Thoracic aorta (tissue), 2 donors: ENCODE measurements at regions not wholly inside any gene's neighbourhood (a gene's known extent, or its start where the extent isn't known, plus 50 kb on each side); places are given as distances from the start of the nearest gene placed in this dataset.
"Not testable (repeated sequence)": the region's sequence is repeated elsewhere in the genome, so short reads cannot be mapped to it uniquely, and the experiment has no call there.

Experiments used
- ATAC-seq: fragments of 150-250 bp; one replicate; pipeline ENCODE4 v1.8.0; 2017; ENCODE audit warnings: low read depth; ENCODE audit not compliant: insufficient number of reproducible peaks, low FRiP score
- DNase-seq: peaks from one replicate; pipeline ENCODE4 v3.0.0-alpha.2; 2020; ENCODE audit warnings: low spot score
- H3K27ac ChIP-seq, 2 donors: fragments of 200-600 bp; sonication (generic); 1 replicate in 1 of 2; 2 replicates in 1 of 2; pipeline ENCODE4 v1.5.1; 2016; ENCODE audit warnings: mild to moderate bottlenecking in 2 of 2, moderate library complexity in 2 of 2
- H3K27me3 ChIP-seq: fragments of 200-600 bp; sonication (generic); replicated peaks from 2 replicates; pipeline ENCODE4 v1.6.0; 2016; ENCODE audit warnings: mild to moderate bottlenecking; ENCODE audit not compliant: insufficient read depth
- H3K36me3 ChIP-seq: fragments of 200-600 bp; sonication (generic); one replicate; pipeline ENCODE4 v1.5.1; 2016
- H3K4me1 ChIP-seq, 2 donors: fragments of 200-600 bp; sonication (generic); 1 replicate in 1 of 2; 2 replicates in 1 of 2; pipeline versions ENCODE4 v1.5.1 to v1.6.0; 2016; ENCODE audit warnings: low read depth in 2 of 2, mild to moderate bottlenecking in 1 of 2; ENCODE audit not compliant: control insufficient read depth in 1 of 2
- H3K4me3 ChIP-seq: fragments of 200-600 bp; sonication (generic); 2 replicates; pipeline ENCODE4 v1.5.1; 2016; ENCODE audit warnings: mild to moderate bottlenecking
- H3K9me3 ChIP-seq: fragments of 200-600 bp; sonication (generic); 2 replicates; pipeline ENCODE4 v1.5.1; 2016
- CTCF ChIP-seq: fragments of 200-600 bp; sonication (generic); IDR thresholded peaks from one replicate; pipeline ENCODE4 v1.5.1; 2019; ENCODE audit warnings: antibody characterized with exemption

DNA sequence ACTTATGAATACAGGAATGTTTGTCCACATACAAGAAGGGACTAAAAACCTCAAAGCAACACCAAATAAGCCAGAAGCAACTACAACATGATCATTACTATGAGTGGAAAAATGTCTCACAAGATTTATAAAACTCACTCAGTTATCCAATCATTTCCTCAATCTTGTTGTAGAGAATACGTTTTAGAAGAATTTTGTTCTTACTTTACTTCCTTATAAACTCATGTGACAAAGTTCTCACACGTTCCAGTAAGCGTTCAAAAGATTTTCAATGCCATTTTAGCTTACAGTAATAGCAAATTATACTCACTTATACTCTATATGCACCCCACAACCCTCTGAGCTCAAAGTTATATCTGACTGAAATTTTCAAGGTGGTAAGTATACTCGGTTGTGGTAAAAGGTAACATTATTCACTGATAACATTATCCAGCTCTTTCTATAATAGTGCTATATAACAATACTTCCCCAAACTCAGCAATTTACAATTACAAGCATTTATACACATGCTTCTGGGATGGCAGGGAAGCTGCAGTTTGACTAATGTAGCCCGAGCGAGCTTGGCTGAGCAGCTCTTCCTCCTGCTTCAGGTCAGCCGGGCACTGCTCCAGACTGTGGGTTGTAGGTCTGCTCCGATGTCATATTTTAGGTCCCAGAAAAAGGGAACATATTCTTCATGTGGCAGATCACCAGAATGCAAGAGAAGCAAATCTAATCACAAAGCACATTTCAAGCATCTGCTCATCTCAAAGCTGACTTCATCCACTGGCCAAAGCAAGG, 226.3 kb downstream of the RCHY1 start:
- H3K36me3 ChIP-seq = no peaks in the 10 kb centered on the region
- no peaks in the 10 kb centered on the region for H3K4me1 ChIP-seq
- no peak for ATAC-seq
- no peaks in the 10 kb centered on the region for H3K27me3 ChIP-seq
- H3K9me3 ChIP-seq = no peaks in the 10 kb centered on the region
- DNase-seq = no peak
- no peak overlapping the region for H3K27ac ChIP-seq
- no peak for TF ChIP-seq CTCF
- no peak overlapping the region for H3K4me3 ChIP-seq

DNA sequence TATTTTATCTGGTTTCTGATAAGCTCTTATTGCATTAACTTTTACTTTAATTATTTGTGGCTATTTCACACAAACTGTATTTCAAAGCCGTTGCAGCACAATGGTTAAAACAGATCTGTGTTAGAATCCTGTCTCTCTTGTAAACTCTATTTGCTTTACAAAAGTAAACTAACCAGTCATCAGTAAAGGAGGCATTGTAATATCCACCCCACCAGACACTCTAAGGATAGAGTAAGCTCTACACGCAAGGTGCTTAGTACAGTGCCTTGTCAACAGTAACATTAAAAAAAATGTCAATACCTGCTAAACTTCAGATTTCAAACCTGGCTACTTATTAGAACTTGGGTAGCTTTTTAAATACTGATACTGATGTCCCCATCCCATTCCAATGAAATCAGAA, 228.4 kb downstream of the RCHY1 start:
- no peaks in the 10 kb centered on the region for H3K4me1 ChIP-seq
- H3K9me3 ChIP-seq = no peaks in the 10 kb centered on the region
- TF ChIP-seq CTCF = no peak
- H3K36me3 ChIP-seq = no peaks in the 10 kb centered on the region
- H3K4me3 ChIP-seq = no peak overlapping the region
- H3K27me3 ChIP-seq = no peaks in the 10 kb centered on the region
- ATAC-seq = no peak
- no peak for DNase-seq
- H3K27ac ChIP-seq = no peak overlapping the region

GRCh38 chr4:75284831-75285230, 229.4 kb downstream of the RCHY1 start:
- Histone ChIP-seq H3K9me3 (no peaks in the 10 kb centered on the region), H3K36me3 (no peaks in the 10 kb centered on the region), H3K4me1 (no peaks in the 10 kb centered on the region), H3K4me3 (no peak overlapping the region), H3K27ac (no peak overlapping the region), H3K27me3 (no peaks in the 10 kb centered on the region)
- TF ChIP-seq CTCF = no peak
- DNase-seq (no peak), ATAC-seq (no peak)

GRCh38 chr4:75280461-75280860, 233.7 kb downstream of the RCHY1 start:
- H3K4me1 ChIP-seq, H3K9me3 ChIP-seq, H3K4me3 ChIP-seq, H3K36me3 ChIP-seq, H3K27ac ChIP-seq, DNase-seq, H3K27me3 ChIP-seq, ATAC-seq: not testable (repeated sequence)

DNA sequence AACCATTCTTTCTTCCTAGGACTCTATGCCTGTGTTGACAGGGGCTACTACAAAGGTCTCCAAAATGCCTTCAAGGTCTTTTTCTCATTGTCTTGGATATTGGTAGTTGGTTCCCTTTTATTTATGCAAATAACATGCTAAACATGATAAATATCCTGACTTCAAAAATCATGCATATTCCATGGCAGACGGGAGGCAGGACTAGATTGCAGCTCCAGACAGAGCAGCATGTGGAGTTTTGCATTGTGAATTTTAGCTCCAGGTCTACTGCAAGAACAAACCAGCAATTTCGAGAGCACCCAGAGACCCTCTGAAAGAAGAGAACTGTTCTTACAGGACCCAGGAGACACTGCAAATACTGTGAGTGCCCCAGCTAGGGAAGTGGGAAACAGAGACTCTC, 254.9 kb downstream of the RCHY1 start:
- Histone ChIP-seq H3K27me3 (no peaks in the 10 kb centered on the region), H3K36me3 (no peaks in the 10 kb centered on the region), H3K9me3 (no peaks in the 10 kb centered on the region), H3K4me3 (no peak overlapping the region), H3K4me1 (no peaks in the 10 kb centered on the region), H3K27ac (no peak overlapping the region)
- ATAC-seq (no peak), DNase-seq (no peak)
- TF ChIP-seq CTCF = no peak

DNA sequence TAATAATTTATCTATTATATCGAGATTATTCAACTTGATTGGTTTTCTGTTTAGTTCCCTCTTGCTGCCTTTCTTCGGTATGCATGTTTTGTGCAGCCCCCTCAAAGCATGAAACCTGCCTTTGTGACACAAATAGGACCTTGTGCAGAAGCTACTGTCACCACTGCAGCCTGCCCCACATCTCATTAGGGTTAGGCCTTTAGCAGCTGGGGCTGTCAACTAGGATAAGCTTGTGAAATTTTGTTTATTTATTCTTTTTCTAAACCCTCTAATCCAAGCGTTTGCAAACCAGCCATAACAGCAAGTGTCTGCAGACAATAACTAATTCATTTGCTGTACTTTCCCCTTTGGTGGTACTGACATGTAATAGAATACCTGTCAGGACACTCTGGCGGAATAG, 258.9 kb downstream of the RCHY1 start:
- no peaks in the 10 kb centered on the region for H3K27me3 ChIP-seq
- no peak for TF ChIP-seq CTCF

More for the DNA sequence above, 258.9 kb downstream of the RCHY1 start:
- Histone ChIP-seq H3K9me3 (no peaks in the 10 kb centered on the region), H3K4me3 (no peak overlapping the region), H3K27ac (no peak overlapping the region), H3K36me3 (no peaks in the 10 kb centered on the region), H3K4me1 (no peaks in the 10 kb centered on the region)
- ATAC-seq (no peak), DNase-seq (no peak)
